Natural killer cell (primary cell): ENCODE measurements at regions not wholly inside any gene's neighbourhood (a gene's known extent, or its start where the extent isn't known, plus 50 kb on each side); places are given as distances from the start of the nearest gene placed in this dataset.

Source experiments
- ATAC-seq, 3 donors: fragments of 150-1000 bp in 2 of 3; fragments of 200-7000 bp in 1 of 3; cut with Tn5 transposase; 1 replicate in 1 of 3; 2 replicates in 2 of 3; pipeline ENCODE4 v1.10.0; 2021; ENCODE audit warnings: mild to moderate bottlenecking in 2 of 3, moderate library complexity in 2 of 3
- DNase-seq, 2 donors: peaks; one replicate each; pipeline versions ENCODE4 v3.0.0 to v3.0.0-alpha.2; 2013 to 2021; ENCODE audit warnings: mixed read lengths in 1 of 2
- H3K27ac ChIP-seq: one replicate; pipeline ENCODE4 v1.5.1; 2013; ENCODE audit warnings: mild to moderate bottlenecking, low read length
- H3K27me3 ChIP-seq: one replicate; pipeline ENCODE4 v1.6.1; 2013; ENCODE audit warnings: low read length; ENCODE audit not compliant: control insufficient read depth, insufficient read depth
- H3K36me3 ChIP-seq: one replicate; pipeline ENCODE4 v1.6.1; 2013; ENCODE audit warnings: low read length; ENCODE audit not compliant: control insufficient read depth, insufficient read depth
- H3K4me1 ChIP-seq: one replicate; pipeline ENCODE4 v1.6.1; 2013; ENCODE audit warnings: low read length; ENCODE audit not compliant: control insufficient read depth, insufficient read depth
- H3K4me3 ChIP-seq: one replicate; pipeline ENCODE4 v1.5.1; 2013; ENCODE audit warnings: low read length
- H3K9me3 ChIP-seq: one replicate; pipeline ENCODE4 v1.6.1; 2013; ENCODE audit warnings: low read length; ENCODE audit not compliant: control insufficient read depth, insufficient read depth
- H3K27ac Mint-ChIP-seq, 2 donors: one replicate each; pipeline ENCODE4 v1.8.0; 2022; ENCODE audit warnings: mild to moderate bottlenecking in 2 of 2, mixed read lengths in 2 of 2, moderate library complexity in 1 of 2
- H3K27me3 Mint-ChIP-seq, 2 donors: one replicate each; pipeline ENCODE4 v1.8.0; 2022; ENCODE audit warnings: low read depth in 2 of 2, mixed read lengths in 2 of 2
- H3K36me3 Mint-ChIP-seq: one replicate; pipeline ENCODE4 v1.8.0; 2022; ENCODE audit warnings: mixed read lengths
- H3K4me1 Mint-ChIP-seq, 2 donors: one replicate each; pipeline ENCODE4 v1.8.0; 2022; ENCODE audit warnings: mixed read lengths in 2 of 2
- H3K4me3 Mint-ChIP-seq: one replicate; pipeline ENCODE4 v1.8.0; 2022; ENCODE audit warnings: mild to moderate bottlenecking, moderate library complexity, mixed read lengths
- H3K9me3 Mint-ChIP-seq, 2 donors: one replicate each; pipeline ENCODE4 v1.8.0; 2022; ENCODE audit warnings: mixed read lengths in 2 of 2
- CTCF ChIP-seq: fragments of 200-600 bp; IDR thresholded peaks from one replicate; pipeline ENCODE4 v1.8.0; 2022; ENCODE audit warnings: antibody characterized with exemption
- WGBS: methylation state at CpG from one replicate; pipeline ENCODE4 v1.1.7; 2013; ENCODE audit warnings: missing lambda C conversion rate; ENCODE audit not compliant: insufficient coverage; 5-methylcytosine and 5-hydroxymethylcytosine counted together
- intact Hi-C: fragments of 100-400 bp; cut with micrococcal nuclease; formaldehyde crosslinking; loops from one replicate; pipeline ENCODE4 v1.14.2; 2022

GRCh38 chr1:69321311-69321710 is 246.4 kb upstream of the LRRC7 start:
- no peaks in the 10 kb centered on the region for H3K36me3 ChIP-seq
- no peaks in the 10 kb centered on the region for H3K36me3 Mint-ChIP-seq

GRCh38 chr1:69328186-69328585 is 239.5 kb upstream of the LRRC7 start:
- no peaks in the 10 kb centered on the region for H3K27me3 Mint-ChIP-seq
- no peaks in the 10 kb centered on the region for H3K27me3 ChIP-seq
- H3K4me3 ChIP-seq, result no peak overlapping the region
- no peaks in the 10 kb centered on the region for H3K36me3 ChIP-seq
- H3K9me3 ChIP-seq, result peaks cover 7% of the 10 kb centered on the region
- WGBS, result 83% methylated on average over 3 of the region's 5 CpGs
- no peak for DNase-seq
- H3K27ac ChIP-seq, result no peak overlapping the region
- H3K4me1 Mint-ChIP-seq, result no peaks in the 10 kb centered on the region
- H3K4me3 Mint-ChIP-seq, result no peak overlapping the region
- no peak overlapping the region for H3K27ac Mint-ChIP-seq
- H3K36me3 Mint-ChIP-seq, result peaks cover 9% of the 10 kb centered on the region
- no peaks in the 10 kb centered on the region for H3K4me1 ChIP-seq
- TF ChIP-seq CTCF, result no peak
- no peak for ATAC-seq
- intact Hi-C loops, result no loop called here
- peaks cover 10 to 17% of the 10 kb centered on the region in 2 donors for H3K9me3 Mint-ChIP-seq

More at GRCh38 chr1:69321311-69321710, 246.4 kb upstream of the LRRC7 start:
- intact Hi-C loops, result no loop called here
- Histone ChIP-seq H3K4me1 (no peaks in the 10 kb centered on the region), H3K9me3 (peaks cover 3% of the 10 kb centered on the region), H3K27me3 (no peaks in the 10 kb centered on the region), H3K4me3 (no peak overlapping the region), H3K27ac (no peak overlapping the region)
- DNase-seq (no peak), ATAC-seq (no peak)
- no peak overlapping the region for H3K27ac Mint-ChIP-seq
- TF ChIP-seq CTCF, result no peak
- H3K4me3 Mint-ChIP-seq, result no peak overlapping the region
- no CpG with 5 or more reads among the region's 1 CpG for WGBS
- no peaks in the 10 kb centered on the region for H3K4me1 Mint-ChIP-seq
- no peaks in the 10 kb centered on the region for H3K27me3 Mint-ChIP-seq
- peaks cover 6 to 16% of the 10 kb centered on the region in 2 donors for H3K9me3 Mint-ChIP-seq

- no peaks in the 10 kb centered on the region for H3K36me3 Mint-ChIP-seq
- Histone ChIP-seq H3K9me3 (no peaks in the 10 kb centered on the region), H3K27me3 (no peaks in the 10 kb centered on the region), H3K4me1 (no peaks in the 10 kb centered on the region), H3K27ac (no peak overlapping the region), H3K36me3 (no peaks in the 10 kb centered on the region), H3K4me3 (no peak overlapping the region)
- no peak for TF ChIP-seq CTCF
- H3K4me3 Mint-ChIP-seq, result no peak overlapping the region
- no peak for DNase-seq
- ATAC-seq, result no peak
- peaks cover 12 to 15% of the 10 kb centered on the region in 2 donors for H3K9me3 Mint-ChIP-seq
- no peaks in the 10 kb centered on the region for H3K4me1 Mint-ChIP-seq
- 82% methylated on average over 2 of the region's 2 CpGs for WGBS
- no peaks in the 10 kb centered on the region for H3K27me3 Mint-ChIP-seq
- H3K27ac Mint-ChIP-seq, result no peak overlapping the region
- intact Hi-C loops, result no loop called here
Measured at GRCh38 chr1:69363236-69363635, 204.5 kb upstream of the LRRC7 start.

GRCh38 chr1:69373520-69373919 is 194.2 kb upstream of the LRRC7 start:
- no peak for TF ChIP-seq CTCF
- H3K36me3 ChIP-seq, result no peaks in the 10 kb centered on the region
- no peak overlapping the region for H3K4me3 ChIP-seq
- no peaks in the 10 kb centered on the region for H3K27me3 ChIP-seq
- H3K27me3 Mint-ChIP-seq, result no peaks in the 10 kb centered on the region
- DNase-seq (no peak), ATAC-seq (no peak)
- peaks cover 4% of the 10 kb centered on the region for H3K9me3 ChIP-seq
- H3K4me1 ChIP-seq, result no peaks in the 10 kb centered on the region
- intact Hi-C loops, result no loop called here
- H3K4me1 Mint-ChIP-seq, result no peaks in the 10 kb centered on the region
- H3K4me3 Mint-ChIP-seq, result no peak overlapping the region
- H3K36me3 Mint-ChIP-seq, result no peaks in the 10 kb centered on the region
- no peak overlapping the region for H3K27ac ChIP-seq
- WGBS, result 79% methylated on average over 4 of the region's 4 CpGs
- H3K9me3 Mint-ChIP-seq, result peaks cover 8 to 13% of the 10 kb centered on the region in 2 donors
- H3K27ac Mint-ChIP-seq, result no peak overlapping the region
